Memory B cell (primary cell): ENCODE measurements at regions not wholly inside any gene's neighbourhood (a gene's known extent, or its start where the extent isn't known, plus 50 kb on each side); places are given as distances from the start of the nearest gene placed in this dataset.

Experiments
- ATAC-seq: fragments of 150-1000 bp; cut with Tn5 transposase; 2 replicates; pipeline ENCODE4 v1.10.0; 2021; ENCODE audit warnings: low read depth, mild to moderate bottlenecking, moderate library complexity
- DNase-seq, 2 donors: peaks; one replicate each; pipeline ENCODE4 v3.0.0; 2022; ENCODE audit warnings: low spot score in 2 of 2
- H3K27ac Mint-ChIP-seq: one replicate; pipeline ENCODE4 v1.8.0; 2022; ENCODE audit warnings: mild to moderate bottlenecking, moderate library complexity, mixed read lengths
- H3K27me3 Mint-ChIP-seq: one replicate; pipeline ENCODE4 v1.8.0; 2022; ENCODE audit warnings: mixed read lengths
- H3K36me3 Mint-ChIP-seq: one replicate; pipeline ENCODE4 v1.8.0; 2022; ENCODE audit warnings: mild to moderate bottlenecking, mixed read lengths
- H3K4me1 Mint-ChIP-seq: one replicate; pipeline ENCODE4 v1.8.0; 2022; ENCODE audit warnings: mixed read lengths
- H3K4me3 Mint-ChIP-seq: one replicate; pipeline ENCODE4 v1.8.0; 2022; ENCODE audit warnings: mild to moderate bottlenecking, moderate library complexity, mixed read lengths
- H3K9me3 Mint-ChIP-seq: one replicate; pipeline ENCODE4 v1.8.0; 2022; ENCODE audit warnings: mixed read lengths

DNA sequence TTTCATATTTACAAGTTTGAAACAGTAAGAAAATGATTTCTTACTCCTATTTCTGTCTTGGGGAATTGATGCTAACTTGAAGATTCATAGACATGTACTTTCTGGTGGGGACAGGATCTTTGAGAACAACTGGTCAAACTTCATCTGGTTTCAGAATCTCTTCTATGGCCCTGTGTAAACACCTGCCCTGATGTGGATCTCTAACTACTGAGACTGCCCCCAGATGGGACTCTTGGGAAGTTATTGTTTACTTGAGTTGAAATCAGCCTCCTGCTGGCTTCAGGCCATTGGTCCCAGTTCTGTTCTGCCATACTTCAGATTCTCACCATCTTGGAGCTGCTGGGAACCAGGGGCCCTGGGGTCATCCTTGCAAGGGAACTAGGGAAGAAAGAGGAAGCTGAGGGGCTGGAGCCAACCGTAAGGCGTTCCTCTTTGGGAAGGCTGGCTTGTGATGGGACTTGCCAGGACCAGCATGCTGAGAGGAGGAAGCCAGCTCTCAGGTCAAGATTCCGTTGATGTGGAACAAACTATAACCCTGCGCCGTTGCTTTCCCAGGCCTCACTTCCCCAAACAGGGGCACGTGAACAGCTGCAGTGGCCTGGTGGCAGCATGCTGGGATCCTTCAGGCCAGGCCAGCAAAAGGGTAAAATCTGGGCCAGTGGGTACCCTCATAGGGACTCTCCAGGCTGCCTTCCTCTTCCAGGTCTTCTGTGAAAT, 135.5 kb upstream of the CXCR4 start:
- Mint-ChIP-seq H3K4me1 (peaks cover 44% of the 10 kb centered on the region), H3K27me3 (no peaks in the 10 kb centered on the region), H3K36me3 (no peaks in the 10 kb centered on the region), H3K27ac (peak overlapping the region; percentile 92), H3K4me3 (peak overlapping the region; percentile 49), H3K9me3 (no peaks in the 10 kb centered on the region)
- DNase-seq (no peak), ATAC-seq (peak; percentile 17)

- Mint-ChIP-seq H3K27ac (no peak overlapping the region), H3K4me1 (peaks cover 39% of the 10 kb centered on the region), H3K4me3 (no peak overlapping the region), H3K36me3 (no peaks in the 10 kb centered on the region), H3K27me3 (no peaks in the 10 kb centered on the region), H3K9me3 (no peaks in the 10 kb centered on the region)
- DNase-seq: no peak
- ATAC-seq: no peak
These were observed 134.1 kb upstream of the CXCR4 start for GRCh38 chr2:136251885-136252585.

DNA sequence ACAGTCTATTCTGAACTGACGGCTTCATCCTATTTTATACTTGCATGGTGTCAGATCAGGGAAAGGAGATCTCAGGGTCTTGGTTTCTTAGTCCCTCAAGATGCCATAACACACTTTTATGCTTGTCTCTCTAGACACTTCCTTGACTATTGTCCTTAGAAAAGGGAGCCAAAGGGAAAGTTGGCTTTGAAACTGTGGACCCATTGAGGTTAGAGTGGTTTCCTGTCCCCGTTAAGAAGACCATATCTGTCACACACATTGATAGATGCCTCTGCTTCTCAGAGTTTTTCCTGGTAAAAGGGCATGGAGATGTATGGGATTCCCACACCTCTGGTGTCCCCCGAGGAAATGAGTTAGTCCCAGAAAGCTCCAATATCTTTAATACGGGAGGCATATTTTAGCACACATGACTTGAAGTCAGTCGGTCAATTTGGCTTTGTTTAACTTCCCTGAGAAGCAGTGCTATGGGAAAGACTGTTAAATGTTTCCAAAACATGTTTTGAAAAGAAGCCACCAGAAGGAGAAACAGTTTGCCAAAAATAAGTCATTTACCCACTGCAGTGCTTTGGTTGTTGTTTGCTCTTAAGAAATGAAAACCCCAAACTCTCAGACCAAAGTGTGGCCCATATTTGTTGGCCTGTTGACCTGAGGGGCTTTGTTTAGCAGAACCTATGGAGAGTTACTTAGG, 133.4 kb upstream of the CXCR4 start:
- Mint-ChIP-seq H3K27me3 (no peaks in the 10 kb centered on the region), H3K27ac (no peak overlapping the region)

DNA sequence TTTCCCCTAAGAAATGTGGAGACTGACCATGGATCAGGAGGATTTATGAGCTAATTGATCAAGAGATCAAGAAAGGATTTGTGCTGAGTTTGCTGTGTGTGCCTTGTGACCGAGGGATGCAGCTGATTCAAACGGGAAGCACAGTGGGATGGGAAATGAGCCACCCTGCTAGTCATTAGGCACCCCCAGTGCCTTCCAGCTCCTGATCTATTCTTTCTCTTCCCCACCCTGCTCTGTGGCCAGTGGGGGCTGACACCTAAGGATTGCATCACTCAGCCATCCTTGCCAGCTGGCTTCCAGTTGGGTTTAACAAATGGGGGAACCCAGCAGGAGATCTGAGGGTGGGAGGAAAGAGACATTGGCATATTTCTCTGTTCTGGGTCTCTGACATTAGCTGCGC, 132.2 kb upstream of the CXCR4 start:
- H3K27ac Mint-ChIP-seq: no peak overlapping the region
- DNase-seq (no peak), ATAC-seq (no peak)
- H3K4me1 Mint-ChIP-seq: peaks cover 35% of the 10 kb centered on the region
- H3K36me3 Mint-ChIP-seq: no peaks in the 10 kb centered on the region
- H3K4me3 Mint-ChIP-seq: no peak overlapping the region
- H3K9me3 Mint-ChIP-seq: no peaks in the 10 kb centered on the region
- no peaks in the 10 kb centered on the region for H3K27me3 Mint-ChIP-seq

More for the DNA sequence above, 133.4 kb upstream of the CXCR4 start:
- no peaks in the 10 kb centered on the region for H3K9me3 Mint-ChIP-seq
- ATAC-seq (no peak), DNase-seq (no peak)
- peaks cover 35% of the 10 kb centered on the region for H3K4me1 Mint-ChIP-seq
- H3K4me3 Mint-ChIP-seq: no peak overlapping the region
- no peaks in the 10 kb centered on the region for H3K36me3 Mint-ChIP-seq

DNA sequence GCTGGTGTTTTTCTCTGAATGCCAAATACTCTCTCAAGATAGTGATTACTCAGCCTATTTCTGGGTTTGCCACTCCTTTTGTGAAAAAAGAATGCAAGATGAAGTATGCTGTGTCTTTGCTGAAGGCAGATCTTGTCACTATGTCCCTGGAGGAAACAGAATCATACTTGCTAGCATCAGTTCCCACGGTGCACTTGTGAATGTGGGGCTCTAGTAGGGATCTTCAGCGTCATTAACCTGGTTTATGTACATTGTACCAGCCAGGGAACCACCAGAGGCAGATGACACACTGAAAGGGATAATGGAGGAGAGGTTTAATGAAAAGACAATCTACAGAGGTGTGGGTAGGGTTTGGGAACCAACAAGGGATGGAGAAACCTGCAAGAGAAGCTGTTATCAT, 131.0 kb upstream of the CXCR4 start:
- peak overlapping the region; percentile 28 for H3K27ac Mint-ChIP-seq
- no peaks in the 10 kb centered on the region for H3K27me3 Mint-ChIP-seq

GRCh38 chr2:136248242-136248641, 130.3 kb upstream of the CXCR4 start:
- no peaks in the 10 kb centered on the region for H3K9me3 Mint-ChIP-seq
- ATAC-seq (no peak), DNase-seq (no peak)
- no peaks in the 10 kb centered on the region for H3K36me3 Mint-ChIP-seq
- peaks cover 31% of the 10 kb centered on the region for H3K4me1 Mint-ChIP-seq
- H3K4me3 Mint-ChIP-seq: no peak overlapping the region
- no peaks in the 10 kb centered on the region for H3K27me3 Mint-ChIP-seq
- peak overlapping the region; percentile 28 for H3K27ac Mint-ChIP-seq

More for the DNA sequence above, 131.0 kb upstream of the CXCR4 start:
- H3K4me3 Mint-ChIP-seq: no peak overlapping the region
- no peak for ATAC-seq
- H3K4me1 Mint-ChIP-seq: peaks cover 33% of the 10 kb centered on the region
- no peaks in the 10 kb centered on the region for H3K36me3 Mint-ChIP-seq
- no peaks in the 10 kb centered on the region for H3K9me3 Mint-ChIP-seq
- DNase-seq: no peak

- no peaks in the 10 kb centered on the region for H3K27me3 Mint-ChIP-seq
- no peaks in the 10 kb centered on the region for H3K9me3 Mint-ChIP-seq
- H3K4me1 Mint-ChIP-seq: peaks cover 34% of the 10 kb centered on the region
- no peak for ATAC-seq
- H3K4me3 Mint-ChIP-seq: peak overlapping the region; percentile 16
- DNase-seq: no peak
- no peaks in the 10 kb centered on the region for H3K36me3 Mint-ChIP-seq
- H3K27ac Mint-ChIP-seq: peak overlapping the region; percentile 85
These were observed 129.4 kb upstream of the CXCR4 start for GRCh38 chr2:136247204-136247950.

DNA sequence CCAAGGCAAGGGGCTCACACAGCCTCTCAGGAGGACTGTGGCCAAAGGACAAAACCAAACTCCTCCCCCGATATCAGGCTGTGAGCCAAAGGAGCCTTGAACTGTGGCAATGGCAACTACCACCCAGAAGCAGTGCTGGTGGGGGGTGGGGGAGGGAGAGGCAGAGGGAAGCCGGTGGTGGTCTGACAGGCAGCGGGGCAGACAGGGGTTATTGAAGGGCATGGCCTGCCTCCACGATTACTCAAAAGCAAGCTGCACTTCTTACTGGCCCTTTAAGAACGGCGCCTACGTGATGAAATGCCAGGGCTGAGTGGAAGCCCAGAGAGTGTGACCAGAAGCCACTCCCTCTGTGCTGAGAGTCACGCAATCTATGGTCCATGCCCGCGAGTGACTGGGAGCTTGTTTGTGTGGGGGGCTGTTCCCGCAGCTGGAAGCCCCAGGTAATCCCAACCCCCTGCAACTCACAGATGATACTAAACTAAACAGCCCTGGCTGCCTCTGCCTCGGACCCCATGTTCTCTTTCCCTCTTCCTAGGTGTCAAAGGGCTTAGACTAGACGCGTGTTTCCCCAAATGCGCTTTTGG, 128.2 kb upstream of the CXCR4 start:
- Mint-ChIP-seq H3K4me3 (peak overlapping the region; percentile 68), H3K36me3 (no peaks in the 10 kb centered on the region), H3K27ac (peak overlapping the region; percentile 85), H3K9me3 (no peaks in the 10 kb centered on the region), H3K27me3 (no peaks in the 10 kb centered on the region), H3K4me1 (peaks cover 38% of the 10 kb centered on the region)
- DNase-seq (peak; percentile 42 to 58), ATAC-seq (peak; percentile 96)

DNA sequence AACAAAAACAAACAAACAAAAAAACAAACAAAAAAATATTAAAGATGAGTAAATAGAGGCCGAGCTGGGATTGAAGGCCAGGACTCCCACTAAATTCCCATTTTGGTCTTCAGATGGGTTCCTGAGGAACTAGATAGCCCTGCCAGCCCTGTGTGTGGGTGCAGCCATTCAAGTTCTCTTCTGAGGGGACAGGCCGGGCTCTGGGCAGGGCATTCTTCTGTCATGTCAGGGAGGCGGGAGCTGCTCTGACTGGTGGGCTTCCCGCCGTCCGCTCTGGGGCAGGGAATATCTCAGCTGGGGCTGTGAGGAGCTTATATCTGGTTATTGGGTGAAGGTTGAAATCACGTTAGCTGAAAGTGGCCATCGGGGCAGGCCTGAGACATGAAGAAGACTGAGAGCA, 127.3 kb upstream of the CXCR4 start:
- Mint-ChIP-seq H3K4me3 (peak overlapping the region; percentile 54), H3K27me3 (no peaks in the 10 kb centered on the region), H3K9me3 (no peaks in the 10 kb centered on the region), H3K36me3 (no peaks in the 10 kb centered on the region), H3K4me1 (peaks cover 43% of the 10 kb centered on the region), H3K27ac (peak overlapping the region; percentile 85)
- ATAC-seq (no peak), DNase-seq (no peak)

DNA sequence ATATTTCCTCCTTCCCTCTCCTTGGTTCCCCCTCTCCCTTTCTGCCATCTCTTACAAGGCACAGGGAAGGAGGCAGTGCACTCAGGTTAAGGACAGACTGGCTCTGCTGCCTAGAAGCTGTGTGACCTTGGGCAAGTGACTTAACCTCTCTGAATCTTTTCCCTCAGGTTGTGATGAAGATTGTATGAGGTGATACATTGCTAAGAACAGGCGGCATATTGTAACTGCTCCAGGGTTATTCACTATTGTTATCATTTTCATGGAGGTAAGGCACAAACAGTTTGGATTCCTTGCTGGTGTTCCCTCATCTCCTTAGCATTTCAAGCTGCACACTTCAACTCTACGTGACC, 126.6 kb upstream of the CXCR4 start:
- Mint-ChIP-seq H3K4me1 (peaks cover 49% of the 10 kb centered on the region), H3K27ac (no peak overlapping the region), H3K9me3 (no peaks in the 10 kb centered on the region), H3K4me3 (no peak overlapping the region), H3K27me3 (no peaks in the 10 kb centered on the region), H3K36me3 (no peaks in the 10 kb centered on the region)
- no peak for ATAC-seq
- DNase-seq: no peak

DNA sequence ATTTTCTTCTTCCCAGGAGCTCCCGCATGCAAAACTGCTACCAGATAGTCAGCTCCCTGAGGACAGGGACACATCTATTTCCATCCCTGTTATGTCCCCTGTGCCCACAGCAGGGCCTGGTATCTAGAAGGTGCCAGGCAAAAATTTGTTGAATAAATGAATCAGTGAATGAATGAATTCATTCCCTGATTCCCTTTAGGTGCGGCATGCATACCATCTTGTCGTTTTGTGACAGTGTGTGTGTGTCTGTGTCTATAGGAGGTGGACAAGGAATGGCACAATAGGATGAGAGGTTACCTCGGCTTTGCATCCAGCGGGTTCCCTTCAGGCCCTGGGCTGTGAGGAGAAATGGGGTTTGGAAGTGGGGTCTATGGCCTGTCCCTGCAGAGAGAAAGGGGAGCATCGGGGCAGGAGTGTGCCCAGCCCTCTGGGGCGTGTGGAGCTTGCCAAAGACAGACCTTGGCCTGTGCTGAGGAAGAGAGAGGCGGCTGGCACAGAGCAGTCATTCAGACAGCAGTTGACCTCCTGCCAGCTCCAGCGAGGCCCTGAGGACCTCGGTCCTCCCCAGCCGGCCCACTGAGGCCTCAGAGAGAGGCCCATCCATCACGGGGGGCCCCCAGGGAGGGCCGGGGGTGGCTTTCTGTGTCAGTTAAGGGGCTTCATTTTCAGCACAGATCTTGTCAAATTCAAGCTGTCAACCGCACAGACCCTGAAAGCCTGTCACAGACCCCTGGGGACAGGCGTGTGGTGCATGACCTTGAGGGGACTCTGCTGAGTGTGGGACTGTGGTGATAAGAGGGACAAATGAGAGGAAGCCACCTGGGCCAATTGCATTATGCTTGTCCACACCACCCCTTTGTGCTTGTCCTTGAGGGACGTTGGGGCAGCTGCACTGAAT, 125.9 kb upstream of the CXCR4 start:
- Mint-ChIP-seq H3K4me3 (no peak overlapping the region), H3K4me1 (peaks cover 49% of the 10 kb centered on the region), H3K27ac (peak overlapping the region; percentile 42), H3K9me3 (no peaks in the 10 kb centered on the region), H3K27me3 (no peaks in the 10 kb centered on the region), H3K36me3 (no peaks in the 10 kb centered on the region)
- no peak for DNase-seq
- ATAC-seq: no peak

- Mint-ChIP-seq H3K27ac (peak overlapping the region; percentile 100), H3K27me3 (no peaks in the 10 kb centered on the region), H3K9me3 (no peaks in the 10 kb centered on the region), H3K4me3 (no peak overlapping the region), H3K4me1 (peaks cover 51% of the 10 kb centered on the region), H3K36me3 (no peaks in the 10 kb centered on the region)
- no peak for ATAC-seq
- no peak for DNase-seq
These were observed 124.8 kb upstream of the CXCR4 start for GRCh38 chr2:136242687-136243277.

DNA sequence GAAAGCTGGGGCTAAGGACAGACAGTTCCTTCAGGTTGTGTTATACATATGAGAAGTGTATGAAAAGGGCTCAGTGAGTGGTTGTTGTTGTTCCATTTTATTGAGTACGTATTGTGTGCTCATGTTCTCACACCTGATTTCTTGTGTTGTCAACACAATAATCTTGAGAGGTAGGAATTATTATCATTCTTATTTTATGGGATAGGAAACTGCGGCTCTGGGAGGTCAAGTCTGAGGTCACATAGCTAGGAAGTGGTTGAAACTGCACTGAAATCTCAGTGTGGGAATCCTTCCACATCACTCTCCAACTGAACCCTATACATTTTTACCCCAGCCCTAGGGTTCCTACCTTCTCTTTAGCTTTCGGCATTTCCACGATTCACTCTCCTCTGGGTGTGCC, 124.2 kb upstream of the CXCR4 start:
- no peak for ATAC-seq
- Mint-ChIP-seq H3K27me3 (no peaks in the 10 kb centered on the region), H3K27ac (peak overlapping the region; percentile 100), H3K9me3 (no peaks in the 10 kb centered on the region), H3K36me3 (no peaks in the 10 kb centered on the region), H3K4me1 (peaks cover 54% of the 10 kb centered on the region), H3K4me3 (no peak overlapping the region)
- DNase-seq: no peak
